IMR-90 (cell line): ENCODE measurements at regions not wholly inside any gene's neighbourhood (a gene's known extent, or its start where the extent isn't known, plus 50 kb on each side); places are given as distances from the start of the nearest gene placed in this dataset.
A peak's percentile ranks its signal among the peaks of the same experiment; 100 is the strongest.

ENCODE experiments used
- ATAC-seq: fragments of 200-7000 bp; cut with Tn5 transposase; 2 replicates; pipeline ENCODE4 v1.9.1; 2020; ENCODE audit warnings: low read depth, mild to moderate bottlenecking, moderate library complexity
- BruUV-seq: library from RNA; stranded (reverse); fragments of 400-500 nt; replicated peaks from 2 replicates; lab custom pipeline; 2021; lab: Mats Ljungman, UMichigan
- CTCF ChIA-PET: fragments of 300-600 bp; formaldehyde crosslinking; extraction: SDS; loops from one replicate; lab custom pipeline; 2021; ENCODE audit warnings: antibody characterized with exemption; lab: Yijun Ruan, JAX
- POLR2A ChIA-PET: fragments of 300-600 bp; sonication (Branson Sonifier 250); formaldehyde crosslinking; loops from one replicate; lab custom pipeline; 2022; ENCODE audit warnings: antibody characterized with exemption; ENCODE audit not compliant: unreplicated experiment; lab: Charles Lee
- DNase-seq: peaks from one replicate; pipeline ENCODE4 v3.0.0; 2013
- H2AFZ ChIP-seq: replicated peaks from 2 replicates; pipeline ENCODE3; 2013; ENCODE audit warnings: low read length, mild to moderate bottlenecking; ENCODE audit not compliant: poor library complexity
- H2AK5ac ChIP-seq: 2 replicates; pipeline ENCODE4 v1.6.1; 2013; ENCODE audit warnings: low read depth, low read length, inconsistent platforms
- H2AK9ac ChIP-seq: replicated peaks from 2 replicates; pipeline ENCODE3; 2013; ENCODE audit warnings: mild to moderate bottlenecking, low read depth, low read length, moderate library complexity; ENCODE audit not compliant: poor library complexity
- H2BK120ac ChIP-seq: 2 replicates; pipeline ENCODE4 v1.6.1; 2013; ENCODE audit warnings: low read depth, low read length, inconsistent platforms
- H2BK15ac ChIP-seq: 3 replicates; pipeline ENCODE4 v1.6.1; 2013; ENCODE audit warnings: low read depth, low read length, inconsistent platforms
- H2BK20ac ChIP-seq: 2 replicates; pipeline ENCODE4 v1.6.1; 2013; ENCODE audit warnings: low read depth, mild to moderate bottlenecking, inconsistent platforms, low read length, moderate library complexity
- H2BK5ac ChIP-seq: 2 replicates; pipeline ENCODE4 v1.6.1; 2013; ENCODE audit warnings: mild to moderate bottlenecking, low read depth, low read length, inconsistent platforms; ENCODE audit not compliant: poor library complexity, severe bottlenecking
- H3K14ac ChIP-seq: replicated peaks from 2 replicates; pipeline ENCODE4 v1.6.1; 2013; ENCODE audit warnings: low read depth, low read length, inconsistent platforms
- H3K18ac ChIP-seq: 2 replicates; pipeline ENCODE4 v1.6.1; 2013; ENCODE audit warnings: low read depth, low read length, control low read depth
- H3K23ac ChIP-seq: 2 replicates; pipeline ENCODE4 v1.6.1; 2013; ENCODE audit warnings: low read depth, low read length, inconsistent platforms
- H3K27ac ChIP-seq: 2 replicates; pipeline ENCODE4 v1.5.1; 2013; ENCODE audit warnings: mild to moderate bottlenecking, control low read depth, low read length; ENCODE audit not compliant: insufficient read depth
- H3K27me3 ChIP-seq: 2 replicates; pipeline ENCODE4 v1.6.1; 2013; ENCODE audit warnings: low read length; ENCODE audit not compliant: control insufficient read depth, insufficient read depth
- H3K36me3 ChIP-seq: 2 replicates; pipeline ENCODE4 v1.6.1; 2013; ENCODE audit warnings: low read length, mixed read lengths; ENCODE audit not compliant: control insufficient read depth, insufficient read depth
- H3K4ac ChIP-seq: 2 replicates; pipeline ENCODE4 v1.6.1; 2013; ENCODE audit warnings: low read depth, low read length, inconsistent platforms
- H3K4me1 ChIP-seq: 2 replicates; pipeline ENCODE4 v1.6.1; 2013; ENCODE audit warnings: low read length, mixed read lengths; ENCODE audit not compliant: control insufficient read depth, insufficient read depth
- H3K4me2 ChIP-seq: 2 replicates; pipeline ENCODE4 v1.6.1; 2013; ENCODE audit warnings: low read depth, mild to moderate bottlenecking, control low read depth, low read length, moderate library complexity
- H3K4me3 ChIP-seq: 2 replicates; pipeline ENCODE4 v1.5.1; 2013; ENCODE audit warnings: low read depth, mild to moderate bottlenecking, control low read depth, low read length, moderate library complexity; ENCODE audit not compliant: insufficient read depth
- H3K56ac ChIP-seq: 2 replicates; pipeline ENCODE4 v1.6.1; 2013; ENCODE audit warnings: low read length, inconsistent platforms; ENCODE audit not compliant: insufficient read depth; ENCODE audit errors: extremely low read depth
- H3K79me1 ChIP-seq, 2 experiments: 2 replicates each; pipeline ENCODE4 v1.6.1; 2013; ENCODE audit warnings: low read length in 2 of 2, inconsistent platforms in 1 of 2, low read depth in 1 of 2
- H3K9ac ChIP-seq: 2 replicates; pipeline ENCODE4 v1.6.1; 2013; ENCODE audit warnings: low read depth, low read length, control low read depth
- H3K9me1 ChIP-seq: 2 replicates; pipeline ENCODE4 v1.6.1; 2013; ENCODE audit warnings: low read length, inconsistent platforms; ENCODE audit not compliant: insufficient read depth
- H3K9me3 ChIP-seq: 2 replicates; pipeline ENCODE4 v1.6.1; 2013; ENCODE audit warnings: low read length; ENCODE audit not compliant: control insufficient read depth, insufficient read depth
- H4K20me1 ChIP-seq: 2 replicates; pipeline ENCODE4 v1.6.1; 2013; ENCODE audit warnings: low read length, inconsistent platforms; ENCODE audit not compliant: insufficient read depth
- H4K5ac ChIP-seq: 2 replicates; pipeline ENCODE4 v1.6.1; 2013; ENCODE audit warnings: mild to moderate bottlenecking, low read depth, low read length, control low read depth
- H4K8ac ChIP-seq, 2 experiments: 2 replicates each; pipeline ENCODE4 v1.6.1; 2013; ENCODE audit warnings: low read depth in 2 of 2, low read length in 2 of 2, control low read depth in 1 of 2, inconsistent platforms in 1 of 2
- H4K91ac ChIP-seq: 2 replicates; pipeline ENCODE4 v1.6.1; 2013; ENCODE audit warnings: low read depth, low read length, inconsistent platforms; ENCODE audit not compliant: insufficient read depth
- BHLHE40 ChIP-seq: fragments of 150-350 bp; IDR thresholded peaks from 2 replicates; pipeline ENCODE4 v1.6.1; 2016; ENCODE audit warnings: mild to moderate bottlenecking, low read depth, low read length
- CHD1 ChIP-seq: IDR thresholded peaks from 2 replicates; pipeline ENCODE4 v1.6.1; 2012; ENCODE audit warnings: low read depth, low read length, improper control_type of control experiment
- CTCF ChIP-seq: conservative IDR thresholded peaks from 2 replicates; pipeline ENCODE4 v1.5.1; 2012; ENCODE audit warnings: mild to moderate bottlenecking, low read depth, low read length, improper control_type of control experiment
- FOS ChIP-seq: fragments of 150-350 bp; IDR thresholded peaks from 2 replicates; pipeline ENCODE4 v1.6.1; 2016; ENCODE audit warnings: low read depth, low read length
- MAFK ChIP-seq: IDR thresholded peaks from 2 replicates; pipeline ENCODE4 v1.6.1; 2012; ENCODE audit warnings: low read depth, low read length, improper control_type of control experiment
- MAZ ChIP-seq: IDR thresholded peaks from 2 replicates; pipeline ENCODE4 v1.6.1; 2012; ENCODE audit warnings: low read depth, mild to moderate bottlenecking, low read length, improper control_type of control experiment, moderate library complexity, borderline replicate concordance
- NFE2L2 ChIP-seq: fragments of 150-350 bp; IDR thresholded peaks from 2 replicates; pipeline ENCODE4 v1.6.1; 2016; ENCODE audit warnings: low read depth, mild to moderate bottlenecking, low read length
- POLR2A ChIP-seq: IDR thresholded peaks from 2 replicates; pipeline ENCODE4 v1.6.1; 2012; ENCODE audit warnings: mild to moderate bottlenecking, low read depth, low read length
- RAD21 ChIP-seq: IDR thresholded peaks from 2 replicates; pipeline ENCODE4 v1.6.1; 2012; ENCODE audit warnings: low read length, improper control_type of control experiment
- RCOR1 ChIP-seq: IDR thresholded peaks from 2 replicates; pipeline ENCODE4 v1.6.1; 2012; ENCODE audit warnings: mild to moderate bottlenecking, low read length, improper control_type of control experiment; ENCODE audit not compliant: insufficient replicate concordance
- RFX5 ChIP-seq: IDR thresholded peaks from 2 replicates; pipeline ENCODE4 v1.8.0; 2012; ENCODE audit warnings: low read depth, mild to moderate bottlenecking, low read length, moderate library complexity
- SMC3 ChIP-seq: fragments of 150-350 bp; IDR thresholded peaks from 2 replicates; pipeline ENCODE4 v1.6.1; 2016; ENCODE audit warnings: low read depth, mild to moderate bottlenecking, antibody characterized with exemption, low read length, moderate library complexity
- USF2 ChIP-seq: fragments of 150-350 bp; IDR thresholded peaks from 2 replicates; pipeline ENCODE4 v1.6.1; 2017; ENCODE audit warnings: mild to moderate bottlenecking, antibody characterized with exemption, low read length, low read depth
- whole genome bisulfite sequencing, 2 experiments: methylation state at CpG; one replicate each; pipeline versions ENCODE4 v1.1.5 to v1.1.7; 2013; ENCODE audit warnings: missing lambda C conversion rate in 2 of 2; ENCODE audit not compliant: insufficient read length in 1 of 2; ENCODE audit errors: extremely low coverage in 2 of 2; 5-methylcytosine and 5-hydroxymethylcytosine counted together
- dilution Hi-C: fragments of 300-500 bp; cut with HindIII; formaldehyde crosslinking; loops from one replicate; pipeline ENCODE4 v1.14.3; 2018; ENCODE audit warnings: low sequenced_read_pairs; ENCODE audit not compliant: unreplicated experiment
- in situ Hi-C: fragments of 300-500 bp; cut with MboI; formaldehyde crosslinking; loops from 3 replicates; pipeline ENCODE4 v1.14.3; 2019; ENCODE audit warnings: low sequenced_read_pairs, inconsistent platforms, mixed read lengths
- intact Hi-C: fragments of 100-400 bp; cut with micrococcal nuclease; formaldehyde crosslinking; loops from 2 replicates; pipeline ENCODE4 v1.10.0; 2022

GRCh38 chr3:40969341-40969740 is 230.0 kb upstream of the CTNNB1 start:
- POLR2A ChIA-PET, result no interaction called here
- H4K20me1 ChIP-seq, result no peaks in the 10 kb centered on the region
- peaks cover 4% of the 10 kb centered on the region; the same call in 1 of the 2 replicates for H3K4me1 ChIP-seq
- H3K4me2 ChIP-seq, result no peak overlapping the region
- H2BK5ac ChIP-seq, result no peak overlapping the region
- no peak overlapping the region for H4K91ac ChIP-seq
- dilution Hi-C loops (no loop called here), in situ Hi-C loops (no loop called here), intact Hi-C loops (no loop called here)
- no peak overlapping the region for H3K27ac ChIP-seq
- H3K27me3 ChIP-seq, result no peaks in the 10 kb centered on the region
- H2AK5ac ChIP-seq, result no peak overlapping the region
- H3K18ac ChIP-seq, result no peak overlapping the region
- H3K4me3 ChIP-seq, result no peak overlapping the region
- no peaks in the 10 kb centered on the region; a peak in 1 of 4 replicates for H3K79me1 ChIP-seq
- no TSS peak for BruUV-seq
- no peaks in the 10 kb centered on the region for H3K9me3 ChIP-seq
- H4K5ac ChIP-seq, result no peak overlapping the region
- ATAC-seq (no peak), DNase-seq (no peak)
- no CpG with 5 or more reads among the region's 3 CpGs for WGBS, 2 experiments
- H2BK20ac ChIP-seq, result no peak overlapping the region
- H3K9ac ChIP-seq, result no peak overlapping the region
- TF ChIP-seq RCOR1 (no peak), BHLHE40 (no peak), NFE2L2 (no peak), POLR2A (no peak), CHD1 (no peak), FOS (no peak), SMC3 (no peak), RAD21 (no peak), USF2 (no peak), MAFK (no peak), CTCF (no peak), RFX5 (no peak), MAZ (no peak)
- no peak overlapping the region for H3K14ac ChIP-seq
- H2AK9ac ChIP-seq, result no peak overlapping the region
- CTCF ChIA-PET, result no interaction called here
- peaks cover 7% of the 10 kb centered on the region; the same call in 1 of the 2 replicates for H3K9me1 ChIP-seq
- peak overlapping the region; percentile 43 for H2AFZ ChIP-seq
- H3K23ac ChIP-seq, result no peak overlapping the region
- H2BK15ac ChIP-seq, result no peak overlapping the region
- H3K4ac ChIP-seq, result no peak overlapping the region
- no peak overlapping the region for H4K8ac ChIP-seq
- H3K36me3 ChIP-seq, result no peaks in the 10 kb centered on the region
- no peak overlapping the region for H3K56ac ChIP-seq
- H2BK120ac ChIP-seq, result no peak overlapping the region
